ENCODE measurements at regions not wholly inside any gene's neighbourhood (a gene's known extent, or its start where the extent isn't known, plus 50 kb on each side); places are given as distances from the start of the nearest gene placed in this dataset.

GRCh38 chr7:68371985-68372384 is 1226.3 kb upstream of the AUTS2 start:
- TF ChIP-seq CTCF (IDR thresholded peaks at IDR 0.05; ENCODE audit: low read depth, low read length, poor library complexity, severe bottlenecking): no peak
- TF ChIP-seq EZH2phosphoT487 (IDR thresholded peaks at IDR 0.05; ENCODE audit: borderline replicate concordance, low read length): no peak

Measured in DOHH2 (cell line).